ENCODE measurements at regions not wholly inside any gene's neighbourhood (a gene's known extent, or its start where the extent isn't known, plus 50 kb on each side); places are given as distances from the start of the nearest gene placed in this dataset.
"Not testable (repeated sequence)": the region's sequence is repeated elsewhere in the genome, so short reads cannot be mapped to it uniquely, and the experiment has no call there.

DNA sequence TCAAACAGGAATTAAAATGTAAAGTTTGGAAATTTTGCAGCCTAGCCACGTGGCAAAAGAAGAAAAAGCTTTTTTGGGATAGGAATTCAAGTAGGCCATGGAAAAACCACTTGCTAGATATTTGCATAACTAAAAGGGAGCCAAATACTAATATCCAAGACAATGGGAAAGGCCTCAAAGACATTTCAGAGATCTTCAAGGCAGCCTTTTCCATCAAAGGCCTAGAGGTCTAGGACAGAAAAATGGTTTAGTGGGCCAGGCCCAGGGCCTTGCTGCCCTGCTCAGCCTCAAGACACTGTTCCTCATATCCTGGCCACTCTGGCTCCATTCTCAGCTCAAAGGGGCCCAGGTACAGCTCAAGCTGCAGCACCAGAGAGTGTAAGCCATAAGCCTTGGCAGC lies 265.9 kb upstream of the RPS23 start:
- DNase-seq: no peak
- no peaks in the 10 kb centered on the region for H3K36me3 Mint-ChIP-seq
- H3K9me3 Mint-ChIP-seq: peaks cover 0 to 18% (median 6%) of the 10 kb centered on the region in 11 donors
- H3K4me1 Mint-ChIP-seq: no peaks in the 10 kb centered on the region
- H3K4me3 Mint-ChIP-seq: no peak overlapping the region
- H3K4me3 ChIP-seq (ENCODE audit: low read length): no peak overlapping the region
- no peaks in the 10 kb centered on the region for H3K27me3 ChIP-seq (ENCODE audit: control insufficient read depth in 2 of 2, insufficient read depth in 2 of 2, low read length in 2 of 2)
- no peaks in the 10 kb centered on the region for H3K4me1 ChIP-seq (ENCODE audit: control insufficient read depth in 2 of 2, insufficient read depth in 2 of 2, low read length in 2 of 2)
- H3K27ac ChIP-seq (ENCODE audit: low read depth, low read length): no peak overlapping the region
- H3K9me3 ChIP-seq (ENCODE audit: control insufficient read depth in 2 of 3, low read length in 3 of 3): peaks cover 0 to 6% (median 0%) of the 10 kb centered on the region in 3 experiments
- intact Hi-C loops (cut with micrococcal nuclease): no loop called here
- ATAC-seq: no peak
- peaks cover 0 to 16% (median 8%) of the 10 kb centered on the region in 5 donors for H3K27me3 Mint-ChIP-seq
- ChIA-PET POLR2A (no interaction called here), CTCF (no interaction called here)
- no peaks in the 10 kb centered on the region for H3K36me3 ChIP-seq (ENCODE audit: control insufficient read depth in 2 of 3, insufficient read depth in 3 of 3, low read length in 3 of 3)
- H3K27ac Mint-ChIP-seq: no peak overlapping the region

DNA sequence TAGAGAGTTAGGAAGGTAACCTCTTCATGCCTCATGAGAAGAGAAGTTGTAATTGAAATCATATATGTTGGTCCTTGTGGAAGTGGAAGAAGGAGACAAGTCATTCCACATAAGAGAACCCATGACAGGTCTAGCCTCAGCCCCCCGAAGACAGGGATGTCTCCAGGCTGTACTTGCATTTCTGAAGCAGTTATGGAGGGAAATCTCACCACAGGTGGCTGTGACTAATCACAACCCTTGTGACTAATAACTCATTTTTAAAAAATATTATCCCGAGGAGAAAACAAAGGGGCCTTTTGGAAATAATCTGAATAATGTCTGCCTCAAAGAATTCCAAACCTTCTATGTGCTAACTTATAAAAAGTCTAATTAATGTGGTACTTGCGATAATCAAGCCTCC lies 262.1 kb upstream of the RPS23 start:
- H3K36me3 Mint-ChIP-seq: no peaks in the 10 kb centered on the region
- ATAC-seq: no peak
- no peak overlapping the region for H3K4me3 Mint-ChIP-seq
- no peak for DNase-seq
- Histone ChIP-seq H3K27ac (ENCODE audit: low read depth, low read length) (no peak overlapping the region), H3K36me3 (ENCODE audit: control insufficient read depth in 2 of 3, insufficient read depth in 3 of 3, low read length in 3 of 3) (no peaks in the 10 kb centered on the region), H3K4me1 (ENCODE audit: control insufficient read depth in 2 of 2, insufficient read depth in 2 of 2, low read length in 2 of 2) (no peaks in the 10 kb centered on the region), H3K4me3 (ENCODE audit: low read length) (no peak overlapping the region), H3K9me3 (ENCODE audit: control insufficient read depth in 2 of 3, low read length in 3 of 3) (peaks cover 0 to 6% (median 0%) of the 10 kb centered on the region in 3 experiments), H3K27me3 (ENCODE audit: control insufficient read depth in 2 of 2, insufficient read depth in 2 of 2, low read length in 2 of 2) (no peaks in the 10 kb centered on the region)
- H3K27ac Mint-ChIP-seq: no peak overlapping the region
- peaks cover 0 to 13% (median 5%) of the 10 kb centered on the region in 11 donors for H3K9me3 Mint-ChIP-seq
- intact Hi-C loops (cut with micrococcal nuclease): no loop called here
- ChIA-PET POLR2A (no interaction called here), CTCF (no interaction called here)
- peaks cover 0 to 20% (median 1%) of the 10 kb centered on the region in 5 donors for H3K27me3 Mint-ChIP-seq
- no peaks in the 10 kb centered on the region for H3K4me1 Mint-ChIP-seq

GRCh38 chr5:82538339-82539034 lies 260.3 kb upstream of the RPS23 start:
- ChIA-PET CTCF (no interaction called here), POLR2A (no interaction called here)
- Mint-ChIP-seq H3K27ac (no peak overlapping the region), H3K9me3 (peaks cover 0 to 6% (median 2%) of the 10 kb centered on the region in 11 donors), H3K4me1 (no peaks in the 10 kb centered on the region), H3K36me3 (no peaks in the 10 kb centered on the region), H3K4me3 (no peak overlapping the region), H3K27me3 (peaks cover 0 to 20% (median 2%) of the 10 kb centered on the region in 5 donors)
- intact Hi-C loops (cut with micrococcal nuclease): no loop called here
- H3K27me3 ChIP-seq (ENCODE audit: control insufficient read depth in 2 of 2, insufficient read depth in 2 of 2, low read length in 2 of 2): no peaks in the 10 kb centered on the region
- no peaks in the 10 kb centered on the region for H3K4me1 ChIP-seq (ENCODE audit: control insufficient read depth in 2 of 2, insufficient read depth in 2 of 2, low read length in 2 of 2)
- no peak for ATAC-seq
- no peak for DNase-seq
- no peak overlapping the region for H3K4me3 ChIP-seq (ENCODE audit: low read length)
- H3K9me3 ChIP-seq (ENCODE audit: control insufficient read depth in 2 of 3, low read length in 3 of 3): no peaks in the 10 kb centered on the region
- no peaks in the 10 kb centered on the region for H3K36me3 ChIP-seq (ENCODE audit: control insufficient read depth in 2 of 3, insufficient read depth in 3 of 3, low read length in 3 of 3)
- no peak overlapping the region for H3K27ac ChIP-seq (ENCODE audit: low read depth, low read length)

GRCh38 chr5:82537687-82538306 lies 259.6 kb upstream of the RPS23 start:
- no peak overlapping the region for H3K4me3 ChIP-seq (ENCODE audit: low read length)
- no peaks in the 10 kb centered on the region for H3K36me3 ChIP-seq (ENCODE audit: control insufficient read depth in 2 of 3, insufficient read depth in 3 of 3, low read length in 3 of 3)
- H3K9me3 ChIP-seq (ENCODE audit: control insufficient read depth in 2 of 3, low read length in 3 of 3): no peaks in the 10 kb centered on the region
- peaks cover 0 to 2% (median 0%) of the 10 kb centered on the region in 11 donors for H3K9me3 Mint-ChIP-seq
- no peaks in the 10 kb centered on the region for H3K4me1 ChIP-seq (ENCODE audit: control insufficient read depth in 2 of 2, insufficient read depth in 2 of 2, low read length in 2 of 2)
- no peak overlapping the region for H3K4me3 Mint-ChIP-seq
- no peak overlapping the region for H3K27ac Mint-ChIP-seq
- H3K27me3 ChIP-seq (ENCODE audit: control insufficient read depth in 2 of 2, insufficient read depth in 2 of 2, low read length in 2 of 2): no peaks in the 10 kb centered on the region
- no peaks in the 10 kb centered on the region for H3K4me1 Mint-ChIP-seq
- no peaks in the 10 kb centered on the region for H3K36me3 Mint-ChIP-seq
- no peak for DNase-seq
- no peak for ATAC-seq
- ChIA-PET POLR2A (no interaction called here), CTCF (no interaction called here)
- H3K27me3 Mint-ChIP-seq: peaks cover 0 to 15% (median 2%) of the 10 kb centered on the region in 5 donors
- H3K27ac ChIP-seq (ENCODE audit: low read depth, low read length): no peak overlapping the region
- intact Hi-C loops (cut with micrococcal nuclease): no loop called here

DNA sequence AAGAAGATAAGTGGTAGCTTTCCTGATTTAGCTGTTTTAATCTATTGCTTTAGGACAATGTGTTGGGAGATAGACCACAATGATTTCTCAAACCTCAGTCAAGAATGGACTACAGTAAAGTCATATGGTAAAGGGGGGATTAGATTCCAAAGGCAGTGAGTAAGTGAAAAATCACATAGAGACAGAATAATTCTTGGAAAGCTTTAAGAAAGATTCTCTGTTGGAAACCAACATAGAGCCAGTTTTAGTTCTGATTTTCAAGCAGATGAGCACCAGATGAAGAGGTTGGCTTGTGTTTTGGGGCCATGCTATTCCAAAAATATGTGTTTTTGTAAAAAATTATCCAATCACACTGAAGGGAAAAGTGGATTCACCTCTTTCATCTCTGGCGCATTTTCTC lies 256.8 kb upstream of the RPS23 start:
- Histone ChIP-seq H3K27me3 (ENCODE audit: control insufficient read depth in 2 of 2, insufficient read depth in 2 of 2, low read length in 2 of 2) (no peaks in the 10 kb centered on the region), H3K4me3 (ENCODE audit: low read length) (no peak overlapping the region), H3K27ac (ENCODE audit: low read depth, low read length) (no peak overlapping the region), H3K4me1 (ENCODE audit: control insufficient read depth in 2 of 2, insufficient read depth in 2 of 2, low read length in 2 of 2) (no peaks in the 10 kb centered on the region), H3K36me3 (ENCODE audit: control insufficient read depth in 2 of 3, insufficient read depth in 3 of 3, low read length in 3 of 3) (no peaks in the 10 kb centered on the region), H3K9me3 (ENCODE audit: control insufficient read depth in 2 of 3, low read length in 3 of 3) (no peaks in the 10 kb centered on the region)
- Mint-ChIP-seq H3K4me1 (no peaks in the 10 kb centered on the region), H3K9me3 (peaks cover 0 to 14% (median 4%) of the 10 kb centered on the region in 11 donors), H3K4me3 (no peak overlapping the region), H3K27me3 (peaks cover 0 to 15% (median 2%) of the 10 kb centered on the region in 5 donors), H3K36me3 (peaks cover 0 to 4% (median 4%) of the 10 kb centered on the region in 5 donors), H3K27ac (no peak overlapping the region)
- ChIA-PET POLR2A (interaction anchor here (0.6 kb wide), 1 partner anchor 47 kb away, joined by 4 read pairs; no protein-coding TSS in a partner anchor), CTCF (no interaction called here)
- ATAC-seq: no peak
- intact Hi-C loops (cut with micrococcal nuclease): no loop called here
- DNase-seq: no peak

- H3K27me3 ChIP-seq (ENCODE audit: control insufficient read depth in 2 of 2, insufficient read depth in 2 of 2, low read length in 2 of 2); H3K4me3 Mint-ChIP-seq; H3K4me3 ChIP-seq (ENCODE audit: low read length); H3K4me1 ChIP-seq (ENCODE audit: control insufficient read depth in 2 of 2, insufficient read depth in 2 of 2, low read length in 2 of 2); DNase-seq; H3K9me3 ChIP-seq (ENCODE audit: control insufficient read depth in 2 of 3, low read length in 3 of 3); CTCF ChIA-PET; POLR2A ChIA-PET; ATAC-seq; H3K27ac Mint-ChIP-seq; H3K36me3 ChIP-seq (ENCODE audit: control insufficient read depth in 2 of 3, insufficient read depth in 3 of 3, low read length in 3 of 3); H3K4me1 Mint-ChIP-seq; H3K36me3 Mint-ChIP-seq; H3K27me3 Mint-ChIP-seq; H3K27ac ChIP-seq (ENCODE audit: low read depth, low read length); intact Hi-C loops (cut with micrococcal nuclease): not testable (repeated sequence)
- peaks cover 0 to 21% (median 4%) of the 10 kb centered on the region in 11 donors for H3K9me3 Mint-ChIP-seq
These were observed 253.9 kb upstream of the RPS23 start for GRCh38 chr5:82532075-82532474.

DNA sequence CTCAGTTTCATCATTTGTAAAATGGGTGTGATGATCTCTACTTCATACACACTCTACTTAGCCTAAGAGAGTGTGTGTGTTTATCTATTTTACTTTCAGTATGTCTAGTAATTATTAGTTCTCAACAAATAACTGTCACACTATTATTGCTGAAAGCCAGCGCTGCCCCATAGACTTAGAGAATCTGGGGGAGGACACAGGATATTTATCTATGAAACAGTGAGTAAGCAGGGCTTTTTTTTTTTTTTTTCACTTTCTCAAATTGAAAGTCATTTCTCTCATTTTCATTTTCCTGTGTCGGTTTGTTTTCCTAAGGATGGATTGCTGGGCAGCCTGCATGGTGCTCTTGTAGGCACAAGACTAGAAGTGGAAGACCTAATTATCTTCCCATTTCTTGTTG lies 248.4 kb upstream of the RPS23 start:
- H3K4me3 Mint-ChIP-seq: no peak overlapping the region
- POLR2A ChIA-PET: no interaction called here
- no peaks in the 10 kb centered on the region for H3K9me3 ChIP-seq (ENCODE audit: control insufficient read depth in 2 of 3, low read length in 3 of 3)
- H3K4me1 Mint-ChIP-seq: peaks cover 0 to 8% (median 0%) of the 10 kb centered on the region in 7 donors
- H3K27me3 ChIP-seq (ENCODE audit: control insufficient read depth in 2 of 2, insufficient read depth in 2 of 2, low read length in 2 of 2): no peaks in the 10 kb centered on the region
- H3K27ac ChIP-seq (ENCODE audit: low read depth, low read length): no peak overlapping the region
- DNase-seq (no peak), ATAC-seq (no peak)
- H3K9me3 Mint-ChIP-seq: peaks cover 0 to 21% (median 0%) of the 10 kb centered on the region in 11 donors
- no peaks in the 10 kb centered on the region for H3K4me1 ChIP-seq (ENCODE audit: control insufficient read depth in 2 of 2, insufficient read depth in 2 of 2, low read length in 2 of 2)
- intact Hi-C loops (cut with micrococcal nuclease): no loop called here
- CTCF ChIA-PET: no interaction called here
- H3K36me3 ChIP-seq (ENCODE audit: control insufficient read depth in 2 of 3, insufficient read depth in 3 of 3, low read length in 3 of 3): no peaks in the 10 kb centered on the region
- H3K27ac Mint-ChIP-seq: no peak overlapping the region
- H3K36me3 Mint-ChIP-seq: peaks cover 0 to 7% (median 0%) of the 10 kb centered on the region in 5 donors
- peaks cover 0 to under 1% (median 0%) of the 10 kb centered on the region in 5 donors for H3K27me3 Mint-ChIP-seq
- H3K4me3 ChIP-seq (ENCODE audit: low read length): no peak overlapping the region
